HT1080 (cell line): ENCODE measurements at regions not wholly inside any gene's neighbourhood (a gene's known extent, or its start where the extent isn't known, plus 50 kb on each side); places are given as distances from the start of the nearest gene placed in this dataset.
A peak's percentile ranks its signal among the peaks of the same experiment; 100 is the strongest.
"Not testable (repeated sequence)": the region's sequence is repeated elsewhere in the genome, so short reads cannot be mapped to it uniquely, and the experiment has no call there.

ENCODE experiments used
- DNase-seq: peaks from one replicate; pipeline ENCODE4 v3.0.0-alpha.2; 2015; ENCODE audit warnings: low read depth

DNA sequence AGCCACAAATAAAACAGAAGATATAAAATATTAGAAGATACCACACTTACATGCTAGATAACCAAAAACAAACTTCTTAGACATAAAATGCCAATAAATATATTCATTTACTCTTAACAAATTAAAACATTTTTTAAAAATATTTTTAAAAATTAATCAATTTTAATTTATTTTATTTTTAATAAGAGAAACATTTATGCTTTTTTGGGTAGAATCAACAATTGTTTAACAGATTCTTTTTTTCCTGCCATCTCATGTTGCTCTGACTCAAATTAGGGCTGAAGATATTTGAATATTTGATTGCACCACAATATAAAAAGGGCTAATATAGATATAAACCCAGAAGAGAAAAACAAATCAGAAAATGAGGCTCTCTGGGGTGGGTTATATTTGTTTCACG, 172.6 kb downstream of the GOLGA6L6 start:
- DNase-seq: no peak

DNA sequence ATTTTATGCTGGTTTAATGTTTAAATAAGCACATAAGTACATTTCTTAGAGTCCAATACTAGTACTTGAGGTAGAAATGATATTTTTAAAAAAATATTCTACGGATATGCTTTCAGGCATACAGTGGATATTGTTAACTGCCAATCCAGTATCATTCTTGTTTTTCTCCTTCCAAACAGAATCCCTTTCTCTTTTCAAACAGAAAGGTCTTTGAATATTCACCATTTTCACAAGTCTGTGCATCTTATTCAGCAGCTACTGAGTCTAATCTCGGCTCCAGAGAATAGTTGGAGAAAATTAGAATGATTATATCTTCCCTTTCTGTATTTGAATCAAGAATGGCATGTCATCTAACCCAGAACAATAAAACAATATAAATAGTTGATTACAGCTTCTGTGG, 174.5 kb downstream of the GOLGA6L6 start:
- DNase-seq: no peak

DNA sequence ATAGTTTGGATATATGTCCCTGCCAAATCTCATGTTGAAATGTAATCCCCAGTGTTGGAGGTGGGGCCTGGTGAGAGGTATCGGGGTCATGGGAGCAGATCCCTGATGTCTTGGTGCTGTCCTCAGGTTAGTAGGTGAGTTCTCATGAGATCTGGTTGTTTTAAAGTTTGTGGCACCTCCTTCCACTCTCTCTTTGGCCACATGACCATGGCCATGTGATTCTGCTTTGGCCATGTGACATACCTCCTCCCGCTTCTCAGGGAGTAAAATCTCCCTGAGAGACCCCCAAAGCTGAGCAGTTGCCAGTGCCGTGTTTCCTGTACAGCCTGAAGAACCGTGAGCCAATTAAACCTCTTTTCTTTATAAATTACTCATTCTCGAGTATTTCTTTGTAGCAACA, 178.0 kb downstream of the GOLGA6L6 start:
- not testable (repeated sequence) for DNase-seq

DNA sequence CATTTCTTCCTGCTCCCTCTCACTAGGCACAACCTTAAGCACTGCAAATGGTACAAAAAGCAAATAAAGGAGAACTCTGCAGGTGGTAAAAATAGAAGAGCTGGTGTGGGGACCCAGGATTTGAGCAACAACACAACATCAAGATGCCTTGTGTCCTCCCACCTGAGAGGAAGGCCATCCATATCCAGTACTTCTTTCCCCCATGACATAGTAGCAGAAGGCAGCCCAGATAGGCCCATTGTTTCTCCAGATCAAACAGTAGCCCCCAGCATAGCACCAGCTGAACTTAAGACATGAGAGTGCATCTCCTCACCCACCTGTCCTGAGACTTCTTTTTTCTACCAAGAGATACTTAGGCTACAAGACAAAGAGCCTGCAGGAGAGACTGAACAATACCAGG, 180.5 kb downstream of the GOLGA6L6 start:
- no peak for DNase-seq

DNA sequence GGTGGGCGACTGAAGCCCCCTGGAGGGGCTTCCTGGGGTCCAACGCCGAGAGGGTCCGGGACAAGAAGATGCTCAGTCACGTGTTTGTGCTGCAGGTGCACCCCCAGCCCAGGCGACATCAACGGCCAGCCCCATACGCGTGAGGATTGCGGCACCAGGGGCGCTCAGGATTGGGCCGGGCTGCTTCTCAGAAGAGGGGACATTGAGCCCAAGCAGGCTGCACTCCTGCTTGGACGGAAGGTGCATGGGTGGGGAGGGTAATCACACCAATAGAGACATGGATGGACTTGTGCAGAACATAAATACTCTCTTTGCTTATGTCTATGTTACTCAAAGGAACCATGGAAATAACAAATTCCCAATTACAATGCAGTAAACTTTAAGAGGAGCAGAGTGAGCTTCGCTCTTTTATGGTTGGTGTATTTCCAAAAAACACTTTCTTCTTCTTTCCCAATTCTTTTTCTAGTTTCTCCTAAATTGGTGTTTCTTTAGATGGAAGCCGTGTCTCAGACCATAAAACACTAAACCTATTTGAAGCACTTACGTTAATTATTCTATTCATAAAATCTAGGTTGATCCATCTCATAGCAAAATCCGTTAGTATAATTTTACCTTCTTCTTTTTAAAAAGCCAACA, 182.7 kb downstream of the GOLGA6L6 start:
- no peak for DNase-seq

DNA sequence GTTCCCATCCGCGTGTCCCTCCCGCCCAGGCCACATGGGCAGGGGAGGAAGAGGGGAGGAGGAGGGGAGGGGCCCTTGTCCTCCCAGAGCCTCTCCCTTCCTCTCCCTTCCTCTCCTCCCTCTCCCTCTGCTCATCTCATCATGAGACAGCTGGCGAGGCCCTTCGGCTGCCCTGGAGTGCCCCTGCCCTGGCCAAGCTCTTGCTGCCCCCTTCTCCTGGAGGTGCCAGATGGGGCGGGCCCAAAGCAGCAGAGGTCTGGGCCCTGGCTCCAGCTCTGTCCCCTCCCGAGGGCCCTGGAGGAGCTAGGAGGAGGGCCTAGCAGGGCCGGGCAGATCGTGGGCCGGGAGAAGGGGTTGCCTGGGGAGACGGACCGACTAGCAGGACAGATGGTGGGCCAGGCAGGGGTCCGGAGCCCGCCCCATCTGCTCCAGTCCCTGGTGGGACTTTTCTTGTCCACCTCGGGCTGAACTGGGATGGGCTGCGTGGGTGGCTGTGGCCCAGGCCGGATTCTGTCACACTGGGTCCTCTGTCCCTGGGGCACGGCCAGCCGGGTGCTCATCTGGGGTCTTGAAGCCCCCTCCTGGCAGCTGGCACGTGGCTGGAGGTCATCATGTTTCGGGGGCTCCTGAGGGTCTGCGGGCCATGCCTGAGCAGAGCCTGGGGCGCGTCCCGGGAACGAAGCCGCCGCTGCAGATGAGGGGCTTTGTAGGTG, 183.4 kb downstream of the GOLGA6L6 start:
- DNase-seq: no peak

DNA sequence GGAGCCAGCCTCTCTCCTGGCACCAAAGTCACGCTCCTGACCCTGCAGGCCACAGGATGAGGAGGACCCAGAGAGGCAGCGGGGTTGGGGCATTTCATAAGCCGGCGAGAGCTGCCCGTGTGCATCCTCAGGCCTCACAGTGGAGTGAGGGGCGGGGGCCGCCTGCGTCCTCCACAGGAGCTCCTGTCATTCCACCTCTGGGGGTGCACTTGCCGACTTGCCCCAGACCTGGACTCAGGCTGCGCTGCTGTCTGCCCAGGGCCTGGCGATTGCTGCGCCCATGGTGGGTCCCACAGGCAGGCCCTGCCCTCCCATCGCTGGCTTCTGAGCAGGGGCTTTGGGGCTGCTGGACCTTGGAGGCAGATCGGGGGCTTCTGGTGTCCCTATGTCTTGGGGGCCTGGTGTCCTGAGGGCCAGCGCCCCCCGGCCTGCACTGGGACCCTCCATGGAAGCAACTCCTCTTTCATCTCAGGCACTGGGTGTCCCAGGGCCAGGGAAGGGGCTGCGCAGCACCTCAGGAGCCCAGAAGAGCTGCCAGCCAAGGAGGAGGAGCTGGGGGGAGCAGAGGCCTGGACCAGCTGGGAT, 184.0 kb downstream of the GOLGA6L6 start:
- DNase-seq: no peak

DNA sequence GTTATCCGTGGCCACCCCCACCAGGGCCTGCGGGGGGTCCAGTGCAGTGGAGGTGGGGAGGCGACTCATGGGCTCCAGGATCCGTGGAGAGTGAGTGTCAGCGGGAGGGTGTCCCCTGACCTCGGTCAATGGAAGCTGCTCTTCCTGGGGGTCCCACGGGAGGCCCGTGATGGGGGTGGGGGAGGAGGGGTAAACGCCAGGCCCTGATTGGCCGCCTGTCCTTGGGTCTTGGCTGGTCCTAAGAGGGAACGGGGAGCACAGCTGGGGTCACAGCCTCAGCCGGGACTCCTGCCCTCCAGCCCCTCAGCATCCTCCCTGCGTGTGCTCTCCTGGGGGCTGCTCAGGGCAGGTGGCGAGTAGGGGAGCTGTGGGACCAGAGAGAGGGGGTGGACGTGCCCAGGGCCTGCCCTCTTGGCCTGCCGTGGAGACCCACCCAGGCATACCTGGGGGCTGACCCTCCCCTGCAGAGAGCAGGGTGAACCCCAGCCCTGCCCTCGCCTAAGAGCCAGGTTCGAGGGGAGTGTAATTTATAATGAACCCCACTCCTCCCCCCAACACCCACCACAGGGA, 184.6 kb downstream of the GOLGA6L6 start:
- DNase-seq: no peak

DNA sequence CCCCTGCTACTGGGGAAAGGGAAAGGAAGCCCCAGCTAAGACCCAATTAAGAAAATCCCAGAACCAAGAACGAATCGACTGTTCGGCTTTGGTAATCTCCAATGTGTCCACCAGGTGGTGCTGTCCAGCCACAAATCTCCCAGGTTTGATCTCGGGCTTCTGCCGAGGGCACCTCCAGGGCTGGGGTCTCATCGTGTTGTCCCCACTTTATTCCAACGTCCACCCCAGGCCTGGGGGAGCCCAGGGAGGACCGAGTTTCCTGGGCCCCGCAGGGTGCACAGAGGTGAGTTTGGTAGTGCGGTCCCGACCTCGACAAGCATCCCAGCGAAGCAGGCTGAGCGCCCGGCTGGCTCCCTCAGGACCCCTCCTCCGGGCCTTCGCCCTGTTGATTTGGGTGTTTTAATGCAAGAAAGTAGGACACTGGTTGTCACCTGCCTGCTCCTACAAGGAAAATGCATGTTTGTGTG, 185.1 kb downstream of the GOLGA6L6 start:
- peak; percentile 48 for DNase-seq

DNA sequence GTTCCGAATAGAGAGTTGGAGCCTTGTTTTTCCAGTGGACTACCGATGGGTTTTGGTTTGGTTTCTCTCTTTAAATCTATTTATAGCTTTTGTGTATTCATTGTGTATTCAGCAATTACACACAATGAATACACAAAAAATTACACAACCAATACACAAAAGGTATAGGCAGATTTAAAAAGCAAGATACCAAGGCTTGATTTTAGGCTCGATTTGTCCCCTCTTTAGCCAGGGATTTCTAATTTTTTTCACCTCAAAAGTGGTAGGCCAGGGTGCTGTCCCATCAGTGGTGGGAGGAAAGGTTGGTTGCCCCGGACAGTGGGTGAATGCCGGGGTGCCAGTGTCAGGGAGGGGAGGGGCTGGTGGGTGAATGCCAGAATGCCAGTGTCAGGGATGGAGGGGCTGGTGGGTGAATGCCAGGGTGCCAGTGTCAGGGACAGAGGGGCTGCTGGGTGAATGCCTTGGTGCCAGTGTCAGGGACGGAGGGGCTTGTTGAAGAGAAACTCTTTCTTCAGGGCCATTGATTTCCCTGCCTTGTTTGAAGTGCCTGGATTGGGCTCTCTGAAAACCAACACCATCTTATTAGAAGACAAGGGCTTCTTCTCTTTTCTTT, 186.2 kb downstream of the GOLGA6L6 start:
- no peak for DNase-seq

DNA sequence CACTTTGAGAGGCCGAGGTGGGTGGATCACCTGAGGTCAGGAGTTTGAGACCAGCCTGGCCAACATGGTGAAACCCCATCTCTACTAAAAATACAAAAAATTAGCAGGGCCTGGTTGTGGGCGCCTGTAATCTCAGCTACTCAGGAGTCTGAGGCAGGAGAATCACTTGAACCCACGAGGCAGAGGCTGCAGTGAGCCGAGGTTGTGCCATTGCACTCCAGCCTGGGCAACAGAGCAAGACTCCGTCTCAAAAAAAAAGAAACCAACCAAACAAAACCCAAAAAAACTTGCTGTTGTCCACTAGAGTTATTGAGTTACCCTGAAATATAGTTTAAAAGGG, 186.7 kb downstream of the GOLGA6L6 start:
- not testable (repeated sequence) for DNase-seq

DNA sequence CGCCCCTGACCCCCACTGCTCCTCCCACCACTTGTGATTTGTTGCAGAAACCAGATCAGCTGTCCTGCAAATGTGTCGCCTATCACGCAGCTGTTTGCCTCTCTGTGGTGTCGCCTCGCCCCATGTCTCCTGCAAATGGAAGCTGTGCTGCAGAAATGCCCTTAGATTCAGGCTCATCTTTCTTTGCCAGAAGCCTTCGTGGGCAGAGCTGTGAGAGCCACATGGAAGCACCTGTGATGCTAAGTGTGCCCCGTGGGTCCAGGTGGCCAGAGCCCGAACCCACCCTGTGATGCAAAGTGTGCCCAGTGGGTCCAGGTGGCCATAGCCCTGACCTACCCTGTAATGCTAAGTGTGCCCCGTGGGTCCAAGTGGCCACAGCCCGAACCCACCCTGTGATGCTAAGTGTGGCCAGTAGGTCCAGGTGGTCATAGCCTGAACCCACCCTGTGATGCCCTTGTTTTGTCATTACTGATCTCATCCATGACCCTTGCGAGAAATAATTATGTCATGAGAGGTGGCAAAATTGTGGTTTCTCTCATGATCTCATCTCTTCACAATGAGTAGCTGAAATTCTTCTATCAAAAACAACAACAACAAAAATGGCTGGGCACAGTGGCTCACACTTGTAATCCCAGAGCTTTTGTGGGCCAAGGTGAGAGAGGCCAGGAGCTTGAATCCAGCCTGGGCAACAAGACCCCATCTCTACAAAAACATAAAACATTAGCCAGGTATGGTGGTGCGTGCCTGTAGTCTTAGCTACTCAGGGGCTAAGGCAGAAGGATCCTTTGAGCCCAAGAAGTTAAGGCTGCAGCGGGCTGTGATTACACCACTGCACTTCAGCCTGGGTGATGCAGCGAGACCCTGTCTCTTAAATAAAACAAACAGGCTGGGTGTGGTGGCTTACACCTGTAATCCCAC, 187.4 kb downstream of the GOLGA6L6 start:
- no peak for DNase-seq

DNA sequence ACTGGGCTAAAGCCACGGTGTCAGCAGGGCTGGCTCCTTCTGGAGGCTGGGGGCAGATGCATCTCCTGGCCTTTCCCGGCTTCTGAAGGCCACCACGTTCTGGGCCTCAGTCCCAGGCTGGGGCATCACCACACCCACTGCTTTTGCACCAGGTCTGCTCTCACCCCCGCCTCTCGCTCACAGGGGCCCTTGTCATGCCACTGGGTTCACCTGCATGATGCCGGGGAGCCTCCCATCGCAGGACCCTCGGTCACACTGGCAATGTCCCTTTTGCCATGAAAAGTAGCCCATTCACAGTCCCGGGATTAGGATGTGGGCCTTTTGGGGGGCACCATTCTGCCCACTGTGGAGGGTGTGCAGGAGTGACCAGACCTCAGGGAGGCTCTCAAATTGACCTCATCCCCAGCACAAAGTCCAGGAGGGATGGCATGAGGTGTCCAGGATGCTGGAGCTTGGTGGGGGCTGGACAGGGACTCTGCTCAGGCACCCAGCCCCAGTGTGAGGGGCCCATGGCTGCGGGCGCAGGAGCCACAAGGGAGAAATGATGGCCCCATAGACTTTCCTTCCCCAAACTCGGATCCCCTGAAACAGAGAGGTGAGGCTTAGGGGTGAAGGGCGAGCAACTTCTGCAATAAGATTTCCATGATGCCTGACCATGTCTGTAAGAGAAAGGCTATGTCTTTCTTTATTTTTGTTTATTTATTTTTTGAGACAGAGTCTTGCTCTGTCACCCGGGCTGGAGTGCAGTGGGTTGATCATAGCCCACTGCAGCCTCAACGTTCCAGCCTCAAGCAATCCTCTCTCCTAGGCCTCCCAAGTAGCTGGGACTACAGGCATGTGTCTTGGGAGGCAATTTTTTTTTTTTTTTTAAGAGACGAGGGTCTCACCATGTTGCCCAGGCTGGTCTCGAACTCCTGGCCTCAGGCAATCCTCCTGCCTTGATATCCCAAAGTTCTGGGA, 189.1 kb downstream of the GOLGA6L6 start:
- no peak for DNase-seq

DNA sequence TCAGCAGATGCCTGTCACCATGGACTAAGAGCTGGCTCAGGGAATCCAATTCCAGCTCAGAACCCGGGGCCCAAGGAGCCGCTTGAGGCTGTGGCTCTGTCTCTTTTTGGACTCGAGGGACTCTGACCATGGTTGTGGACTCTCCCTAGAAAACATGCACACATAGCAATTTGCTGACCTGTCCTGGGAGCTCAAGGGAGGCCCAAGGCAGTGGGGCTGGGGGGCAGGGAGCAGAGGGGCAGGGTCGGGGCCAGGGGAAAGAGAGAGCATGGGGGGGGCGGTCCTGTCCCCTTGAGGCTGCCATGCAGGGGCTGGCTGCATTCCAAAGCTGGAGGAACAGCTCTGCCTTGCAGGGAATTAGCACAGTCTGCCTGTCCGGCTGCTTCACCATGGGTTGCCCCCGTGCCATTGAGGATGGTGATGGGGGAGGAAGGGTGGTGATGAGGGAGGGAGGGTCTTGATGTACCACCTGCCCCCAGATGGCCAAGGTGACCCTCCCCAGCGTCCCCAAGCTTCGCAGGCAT, 190.1 kb downstream of the GOLGA6L6 start:
- no peak for DNase-seq

DNA sequence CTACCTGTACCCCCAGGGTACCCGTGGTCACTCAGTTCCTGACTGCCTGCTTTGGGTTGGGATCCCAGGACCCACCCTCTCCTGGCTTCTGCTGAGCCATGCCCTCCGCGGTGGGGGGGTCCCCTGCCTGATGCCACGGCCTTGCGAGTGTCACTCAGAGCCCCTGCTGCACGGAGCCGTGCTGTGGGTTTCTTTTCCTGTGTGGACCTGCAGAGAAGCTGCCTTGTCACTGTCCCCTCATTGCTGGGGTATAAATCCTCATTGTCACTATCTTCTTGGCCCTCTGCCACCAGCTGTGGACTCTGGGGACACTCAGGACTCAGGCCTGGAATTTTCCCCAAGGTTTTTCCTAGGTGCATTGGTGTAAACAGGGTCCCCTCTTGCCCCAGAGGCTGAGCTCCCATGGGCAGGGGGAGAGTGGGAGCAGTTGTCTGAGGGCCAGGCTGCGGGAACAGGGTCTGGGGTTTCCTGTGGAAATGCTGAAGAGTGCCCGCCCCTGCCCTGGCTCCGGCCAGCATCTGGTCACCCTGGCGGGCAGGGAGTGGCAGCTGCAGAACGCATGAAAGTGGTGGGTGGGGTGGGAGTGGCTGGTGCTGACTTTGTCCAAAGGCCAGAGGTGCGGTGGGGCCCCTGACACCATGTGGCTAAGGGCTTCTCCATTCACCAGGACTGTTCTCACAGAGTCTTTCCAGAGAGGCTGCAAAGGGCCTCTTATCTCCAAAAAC, 191.7 kb downstream of the GOLGA6L6 start:
- no peak for DNase-seq

DNA sequence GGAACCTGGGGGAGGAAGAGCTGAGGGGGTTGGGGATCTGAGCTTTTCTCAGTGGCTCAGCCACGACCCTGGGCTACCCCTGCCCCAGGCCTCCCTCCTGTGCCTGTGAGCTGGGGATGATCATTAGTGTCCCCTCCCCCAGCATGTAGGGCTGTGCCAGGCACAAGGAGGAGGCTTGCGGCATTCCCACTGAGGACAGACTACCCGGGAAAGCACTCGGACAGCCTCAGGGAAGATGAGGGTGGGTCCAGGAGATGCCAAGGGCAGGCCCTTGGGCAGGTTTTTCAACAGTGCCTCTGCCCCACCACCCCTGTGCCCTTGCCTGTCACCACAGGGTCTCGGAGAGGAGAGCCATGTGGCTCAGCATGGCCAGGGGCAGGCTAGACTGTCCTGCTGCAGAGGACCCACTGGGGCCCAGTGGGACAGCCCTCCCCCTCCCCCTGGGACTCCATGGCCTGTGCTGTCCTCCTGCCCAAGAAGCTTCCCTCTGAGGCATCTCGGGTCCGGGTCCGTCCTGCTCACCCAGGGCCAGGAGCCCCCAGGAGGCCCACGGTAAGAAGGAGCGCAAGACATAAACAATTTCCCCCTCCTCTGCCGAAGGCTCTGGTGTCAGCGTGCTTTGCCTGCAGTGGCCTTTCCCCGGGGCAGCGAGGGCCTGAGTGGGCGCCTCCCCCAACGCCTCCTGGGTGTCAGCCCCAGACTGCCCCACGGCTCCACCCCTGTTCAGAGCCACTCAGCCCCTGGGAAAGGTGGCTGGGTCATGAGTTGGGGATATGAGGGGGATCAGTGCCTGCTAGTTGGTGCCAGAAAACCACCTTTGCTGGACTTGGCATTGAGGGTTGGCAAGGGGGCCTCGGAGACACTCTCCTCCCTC, 192.5 kb downstream of the GOLGA6L6 start:
- DNase-seq: no peak

DNA sequence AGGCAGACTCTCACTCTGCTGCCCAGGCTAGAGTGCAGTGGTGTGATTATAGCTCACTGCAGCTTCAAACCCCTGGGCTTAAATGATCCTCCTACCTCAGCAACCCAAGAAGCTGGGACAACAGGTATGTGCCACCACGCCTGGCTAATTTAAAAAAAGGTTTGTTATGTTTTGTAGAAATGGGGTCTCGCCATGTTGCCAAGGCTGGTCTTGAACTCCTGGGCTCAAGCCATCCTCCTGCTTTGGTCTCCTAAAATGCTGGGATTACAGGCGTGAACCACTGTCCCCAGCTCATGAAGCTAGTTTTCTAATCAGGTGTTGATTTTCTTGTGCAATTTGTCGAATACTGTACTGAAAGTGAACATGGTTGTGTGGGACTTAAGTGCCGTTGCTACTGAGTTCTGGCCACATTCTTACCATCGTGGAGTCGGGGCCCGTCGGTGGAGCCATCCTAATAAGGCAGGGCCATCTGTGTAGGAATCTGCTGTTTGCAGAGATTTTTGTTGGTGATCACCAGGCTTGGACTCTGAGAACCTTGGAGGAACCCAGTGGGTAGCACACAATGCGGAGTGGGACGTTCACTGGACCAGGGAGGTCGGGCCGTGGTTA, 193.2 kb downstream of the GOLGA6L6 start:
- DNase-seq: no peak
